Adrenal gland (tissue), 5 donors: ENCODE measurements at regions not wholly inside any gene's neighbourhood (a gene's known extent, or its start where the extent isn't known, plus 50 kb on each side); places are given as distances from the start of the nearest gene placed in this dataset.

Experiments
- POLR2A ChIP-seq, 2 donors: fragments of 450-650 bp; IDR thresholded peaks; one replicate each; pipeline ENCODE4 v1.6.1; 2017; ENCODE audit warnings: antibody characterized with exemption in 2 of 2, mild to moderate bottlenecking in 2 of 2, moderate library complexity in 1 of 2
- TF ChIP-seq, protein P1 (sequence below), 6 experiments: fragments of 450-650 bp in 4 of 6; fragments of 200-600 bp in 2 of 6; sonication (generic) in 1 of 6; IDR thresholded peaks; 1 replicate in 5 of 6; 2 replicates in 1 of 6; pipeline versions ENCODE4 v1.5.1 to v1.8.0; 2016 to 2021; ENCODE audit warnings: antibody characterized with exemption in 6 of 6, mild to moderate bottlenecking in 2 of 6, moderate library complexity in 1 of 6
- donor health status: DM: no; HTN: no; CAD: no.

DNA sequence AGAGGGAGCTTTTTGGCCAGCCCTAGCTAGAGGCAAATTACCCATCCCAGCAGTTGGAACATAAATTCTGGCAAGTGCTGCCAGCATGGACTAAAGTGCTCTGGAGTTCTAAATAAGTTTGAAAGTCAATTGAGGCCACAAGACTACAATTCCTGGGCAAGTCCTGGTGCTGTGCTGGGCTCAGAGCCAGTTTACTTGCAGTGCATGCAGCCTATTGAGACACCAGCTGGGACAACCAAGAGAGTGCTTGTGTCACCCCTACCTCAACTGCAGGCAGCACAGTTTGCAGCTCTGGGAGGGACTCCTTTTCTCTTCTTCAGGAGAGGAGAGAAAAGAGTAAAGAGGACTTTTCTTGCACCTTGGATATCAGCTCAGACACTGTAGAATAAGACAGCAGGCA, 277.2 kb upstream of the TMEFF2 start:
- TF ChIP-seq, protein P1, sequence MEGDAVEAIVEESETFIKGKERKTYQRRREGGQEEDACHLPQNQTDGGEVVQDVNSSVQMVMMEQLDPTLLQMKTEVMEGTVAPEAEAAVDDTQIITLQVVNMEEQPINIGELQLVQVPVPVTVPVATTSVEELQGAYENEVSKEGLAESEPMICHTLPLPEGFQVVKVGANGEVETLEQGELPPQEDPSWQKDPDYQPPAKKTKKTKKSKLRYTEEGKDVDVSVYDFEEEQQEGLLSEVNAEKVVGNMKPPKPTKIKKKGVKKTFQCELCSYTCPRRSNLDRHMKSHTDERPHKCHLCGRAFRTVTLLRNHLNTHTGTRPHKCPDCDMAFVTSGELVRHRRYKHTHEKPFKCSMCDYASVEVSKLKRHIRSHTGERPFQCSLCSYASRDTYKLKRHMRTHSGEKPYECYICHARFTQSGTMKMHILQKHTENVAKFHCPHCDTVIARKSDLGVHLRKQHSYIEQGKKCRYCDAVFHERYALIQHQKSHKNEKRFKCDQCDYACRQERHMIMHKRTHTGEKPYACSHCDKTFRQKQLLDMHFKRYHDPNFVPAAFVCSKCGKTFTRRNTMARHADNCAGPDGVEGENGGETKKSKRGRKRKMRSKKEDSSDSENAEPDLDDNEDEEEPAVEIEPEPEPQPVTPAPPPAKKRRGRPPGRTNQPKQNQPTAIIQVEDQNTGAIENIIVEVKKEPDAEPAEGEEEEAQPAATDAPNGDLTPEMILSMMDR (IDR thresholded peaks at IDR 0.05), result no peak
- TF ChIP-seq POLR2A (IDR thresholded peaks at IDR 0.05), result no peak
